DOHH2 (cell line): ENCODE measurements at regions not wholly inside any gene's neighbourhood (a gene's known extent, or its start where the extent isn't known, plus 50 kb on each side); places are given as distances from the start of the nearest gene placed in this dataset.

Experiments
- H3F3A ChIP-seq: fragments of 200-600 bp; sonication (generic), shearing (Covaris generic); 2 replicates; pipeline ENCODE4 v1.6.0; 2016; ENCODE audit warnings: antibody characterized with exemption, mild to moderate bottlenecking; ENCODE audit not compliant: control insufficient read depth, insufficient read depth
- H3K27ac ChIP-seq: fragments of 200-600 bp; sonication (generic); 2 replicates; pipeline ENCODE4 v1.5.1; 2014; ENCODE audit warnings: low read depth, mild to moderate bottlenecking, low read length, moderate library complexity
- H3K27me3 ChIP-seq: fragments of 200-600 bp; sonication (generic); 2 replicates; pipeline ENCODE4 v1.6.1; 2014; ENCODE audit warnings: mild to moderate bottlenecking, low read length, mixed read lengths; ENCODE audit not compliant: control insufficient read depth
- H3K36me3 ChIP-seq: fragments of 200-600 bp; sonication (generic); 2 replicates; pipeline ENCODE4 v1.6.1; 2014; ENCODE audit warnings: mild to moderate bottlenecking, low read length, moderate library complexity, mixed read lengths; ENCODE audit not compliant: control insufficient read depth
- H3K4me1 ChIP-seq: fragments of 200-600 bp; sonication (generic); 2 replicates; pipeline ENCODE4 v1.6.1; 2014; ENCODE audit warnings: mild to moderate bottlenecking, low read length, mixed read lengths; ENCODE audit not compliant: control insufficient read depth
- H3K4me2 ChIP-seq: fragments of 200-600 bp; sonication (generic); 2 replicates; pipeline ENCODE4 v1.6.0; 2014; ENCODE audit warnings: mild to moderate bottlenecking, low read length, moderate library complexity
- H3K4me3 ChIP-seq: fragments of 200-600 bp; sonication (generic); 2 replicates; pipeline ENCODE4 v1.5.1; 2014; ENCODE audit warnings: mild to moderate bottlenecking, low read length, mixed read lengths
- H3K79me2 ChIP-seq: fragments of 200-600 bp; sonication (generic); 2 replicates; pipeline ENCODE4 v1.6.1; 2014; ENCODE audit warnings: mild to moderate bottlenecking, low read length, mixed read lengths; ENCODE audit not compliant: control insufficient read depth
- H3K9me2 ChIP-seq: fragments of 200-600 bp; sonication (generic); replicated peaks from 2 replicates; pipeline ENCODE4 v1.6.1; 2014; ENCODE audit warnings: mild to moderate bottlenecking, low read length, mixed read lengths; ENCODE audit not compliant: control insufficient read depth
- H3K9me3 ChIP-seq: fragments of 200-600 bp; sonication (generic); 2 replicates; pipeline ENCODE4 v1.6.1; 2014; ENCODE audit warnings: antibody characterized with exemption, low read length, mixed read lengths; ENCODE audit not compliant: control insufficient read depth, insufficient read depth
- H4K20me1 ChIP-seq: fragments of 200-600 bp; sonication (generic); 2 replicates; pipeline ENCODE4 v1.6.0; 2014; ENCODE audit warnings: low read depth, mild to moderate bottlenecking, antibody characterized with exemption, low read length, moderate library complexity; ENCODE audit not compliant: control insufficient read depth, insufficient read depth
- EZH2phosphoT487 ChIP-seq: fragments of 200-600 bp; sonication (generic); IDR thresholded peaks from 2 replicates; pipeline ENCODE4 v1.6.1; 2017; ENCODE audit warnings: borderline replicate concordance, mild to moderate bottlenecking, antibody characterized with exemption, low read length, moderate library complexity, mixed read lengths
- TF ChIP-seq, protein P1 (sequence below): fragments of 200-600 bp; sonication (generic); IDR thresholded peaks from one replicate; pipeline ENCODE4 v1.5.1; 2014; ENCODE audit warnings: antibody characterized with exemption, mild to moderate bottlenecking, low read depth, low read length; ENCODE audit not compliant: poor library complexity, severe bottlenecking

DNA sequence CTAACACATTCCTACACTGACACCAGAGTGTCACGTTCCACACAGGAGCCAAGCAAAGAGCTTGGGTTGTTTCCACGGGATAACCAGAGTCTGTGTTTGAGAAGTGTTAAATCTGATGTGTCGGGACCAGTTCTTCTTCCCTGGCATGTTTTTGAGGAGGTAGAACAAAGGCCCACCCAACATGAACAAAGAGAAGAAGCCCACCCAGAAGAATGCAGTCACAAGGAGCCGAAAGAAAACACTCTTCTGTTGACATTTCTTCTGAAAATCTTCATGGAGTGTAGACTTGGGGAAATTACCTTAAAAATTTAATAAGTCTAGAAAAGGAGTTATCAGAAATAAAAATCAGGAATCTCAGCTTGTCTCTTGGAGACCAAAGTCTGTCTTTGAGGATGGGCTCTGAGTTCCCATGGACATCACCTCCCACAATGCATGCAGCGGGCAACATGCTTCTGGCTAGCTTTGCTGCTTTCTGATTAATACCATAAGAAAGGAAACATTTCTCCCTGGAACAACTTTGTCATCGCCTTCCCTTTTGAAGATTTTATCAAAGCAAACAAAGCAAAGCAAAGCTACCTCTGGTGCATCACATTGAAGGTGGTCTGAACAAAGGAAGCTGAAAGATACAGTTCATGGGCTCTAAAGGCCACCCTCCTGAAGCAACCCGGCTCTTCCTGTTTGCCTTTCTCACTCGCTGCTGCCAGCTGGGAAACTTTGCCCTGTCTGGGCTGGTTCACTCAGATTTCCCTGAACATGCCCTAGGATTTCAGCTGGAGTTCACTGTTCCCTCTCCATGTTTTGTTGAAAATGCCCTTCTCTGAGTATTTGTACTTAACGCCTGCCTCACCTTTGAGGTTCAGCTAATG lies 448.1 kb downstream of the KIF16B start:
- H3K27ac ChIP-seq: no peak overlapping the region
- H4K20me1 ChIP-seq: no peaks in the 10 kb centered on the region
- H3F3A ChIP-seq: no peaks in the 10 kb centered on the region
- H3K4me1 ChIP-seq: no peaks in the 10 kb centered on the region
- H3K9me2 ChIP-seq: no peaks in the 10 kb centered on the region
- no peaks in the 10 kb centered on the region for H3K79me2 ChIP-seq
- no peak for TF ChIP-seq EZH2phosphoT487
- TF ChIP-seq, protein P1, sequence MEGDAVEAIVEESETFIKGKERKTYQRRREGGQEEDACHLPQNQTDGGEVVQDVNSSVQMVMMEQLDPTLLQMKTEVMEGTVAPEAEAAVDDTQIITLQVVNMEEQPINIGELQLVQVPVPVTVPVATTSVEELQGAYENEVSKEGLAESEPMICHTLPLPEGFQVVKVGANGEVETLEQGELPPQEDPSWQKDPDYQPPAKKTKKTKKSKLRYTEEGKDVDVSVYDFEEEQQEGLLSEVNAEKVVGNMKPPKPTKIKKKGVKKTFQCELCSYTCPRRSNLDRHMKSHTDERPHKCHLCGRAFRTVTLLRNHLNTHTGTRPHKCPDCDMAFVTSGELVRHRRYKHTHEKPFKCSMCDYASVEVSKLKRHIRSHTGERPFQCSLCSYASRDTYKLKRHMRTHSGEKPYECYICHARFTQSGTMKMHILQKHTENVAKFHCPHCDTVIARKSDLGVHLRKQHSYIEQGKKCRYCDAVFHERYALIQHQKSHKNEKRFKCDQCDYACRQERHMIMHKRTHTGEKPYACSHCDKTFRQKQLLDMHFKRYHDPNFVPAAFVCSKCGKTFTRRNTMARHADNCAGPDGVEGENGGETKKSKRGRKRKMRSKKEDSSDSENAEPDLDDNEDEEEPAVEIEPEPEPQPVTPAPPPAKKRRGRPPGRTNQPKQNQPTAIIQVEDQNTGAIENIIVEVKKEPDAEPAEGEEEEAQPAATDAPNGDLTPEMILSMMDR: no peak
- H3K4me3 ChIP-seq: no peak overlapping the region
- no peaks in the 10 kb centered on the region for H3K36me3 ChIP-seq
- H3K27me3 ChIP-seq: no peaks in the 10 kb centered on the region
- H3K4me2 ChIP-seq: no peak overlapping the region
- H3K9me3 ChIP-seq: no peaks in the 10 kb centered on the region

DNA sequence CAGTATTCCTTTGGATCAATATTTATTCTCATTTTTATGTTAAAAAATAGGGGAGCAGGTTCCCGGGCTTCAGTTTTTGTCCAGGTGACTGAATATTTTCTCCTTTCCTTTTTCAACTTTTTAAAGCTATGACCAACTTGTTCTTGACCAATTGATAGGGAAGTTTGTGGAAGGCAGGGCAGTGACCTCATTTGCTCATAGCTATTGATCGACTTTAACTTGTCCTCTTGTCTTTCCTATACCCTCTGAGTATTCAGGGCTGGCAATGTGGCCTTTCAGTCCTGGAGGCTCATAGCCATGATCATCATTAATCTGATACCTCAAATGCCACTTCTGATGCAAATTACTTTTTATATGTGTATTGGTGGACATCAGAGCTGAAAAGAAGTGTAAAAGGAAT lies 448.8 kb downstream of the KIF16B start:
- TF ChIP-seq EZH2phosphoT487: no peak
- TF ChIP-seq, protein P1: no peak
- no peaks in the 10 kb centered on the region for H4K20me1 ChIP-seq
- no peaks in the 10 kb centered on the region for H3K9me3 ChIP-seq
- H3K4me2 ChIP-seq: no peak overlapping the region
- H3K9me2 ChIP-seq: no peaks in the 10 kb centered on the region
- H3K36me3 ChIP-seq: no peaks in the 10 kb centered on the region
- H3K4me1 ChIP-seq: no peaks in the 10 kb centered on the region
- H3K27ac ChIP-seq: no peak overlapping the region
- H3K4me3 ChIP-seq: no peak overlapping the region
- no peaks in the 10 kb centered on the region for H3K27me3 ChIP-seq
- H3F3A ChIP-seq: no peaks in the 10 kb centered on the region
- no peaks in the 10 kb centered on the region for H3K79me2 ChIP-seq

DNA sequence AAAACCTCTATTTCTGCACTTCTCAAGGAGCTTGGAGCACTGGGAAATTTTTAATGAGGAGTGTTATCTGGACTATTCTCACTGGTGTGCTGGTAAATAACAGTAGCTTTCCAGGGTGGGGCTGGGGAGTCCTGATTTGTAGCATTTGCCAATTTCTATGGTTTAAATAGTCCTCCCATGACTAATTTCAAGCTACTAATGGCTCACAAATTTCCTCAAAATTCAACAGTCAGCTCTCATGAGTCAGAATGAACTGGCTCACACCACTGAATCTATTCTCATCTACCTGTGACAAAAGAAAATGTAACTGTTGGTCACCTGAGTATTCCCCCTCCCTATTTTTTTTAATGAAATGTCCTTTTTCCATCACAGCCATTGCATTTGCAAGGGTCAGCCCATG lies 449.6 kb downstream of the KIF16B start:
- no peaks in the 10 kb centered on the region for H3F3A ChIP-seq
- TF ChIP-seq, protein P1: no peak
- no peak for TF ChIP-seq EZH2phosphoT487
- H3K9me3 ChIP-seq: no peaks in the 10 kb centered on the region
- no peaks in the 10 kb centered on the region for H3K27me3 ChIP-seq
- H3K4me3 ChIP-seq: no peak overlapping the region
- no peaks in the 10 kb centered on the region for H3K9me2 ChIP-seq
- no peaks in the 10 kb centered on the region for H3K4me1 ChIP-seq
- H3K79me2 ChIP-seq: no peaks in the 10 kb centered on the region
- no peak overlapping the region for H3K4me2 ChIP-seq
- H4K20me1 ChIP-seq: no peaks in the 10 kb centered on the region
- no peaks in the 10 kb centered on the region for H3K36me3 ChIP-seq
- H3K27ac ChIP-seq: no peak overlapping the region
